SKM-1 treated with dmso at 0.1 percent for 144 hours (cell line): ENCODE measurements at regions not wholly inside any gene's neighbourhood (a gene's known extent, or its start where the extent isn't known, plus 50 kb on each side); places are given as distances from the start of the nearest gene placed in this dataset.

ENCODE experiments used
- DNase-seq: peaks from one replicate; lab custom pipeline; 2025; ENCODE audit not compliant: unreplicated experiment; lab: John Stamatoyannopoulos, UW

DNA sequence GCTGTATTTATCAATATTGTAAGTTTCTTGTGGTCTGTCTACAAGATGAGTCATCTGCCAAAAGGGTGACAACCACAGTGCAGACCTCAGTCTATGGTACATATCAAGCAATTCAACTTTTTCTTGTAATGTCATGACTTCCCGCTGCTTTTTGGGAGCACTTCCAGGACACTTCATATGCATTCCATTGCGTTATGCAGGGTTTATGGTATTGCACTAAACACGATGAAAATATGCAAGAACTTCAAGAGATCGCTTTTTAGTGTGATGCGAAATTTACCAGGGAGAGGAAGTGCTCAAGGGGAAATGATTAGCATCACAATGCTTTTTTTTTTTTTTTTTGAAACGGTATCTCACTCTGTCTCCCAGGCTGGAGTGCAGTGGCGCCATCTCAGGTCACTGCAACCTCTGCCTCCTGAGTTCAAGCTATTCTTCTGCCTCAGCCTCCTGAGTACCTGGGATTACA, 166.5 kb downstream of the TFAP2A start:
- DNase-seq = no peak

- no peak for DNase-seq
Measured at GRCh38 chr6:10237298-10238038, 177.4 kb downstream of the TFAP2A start.

DNA sequence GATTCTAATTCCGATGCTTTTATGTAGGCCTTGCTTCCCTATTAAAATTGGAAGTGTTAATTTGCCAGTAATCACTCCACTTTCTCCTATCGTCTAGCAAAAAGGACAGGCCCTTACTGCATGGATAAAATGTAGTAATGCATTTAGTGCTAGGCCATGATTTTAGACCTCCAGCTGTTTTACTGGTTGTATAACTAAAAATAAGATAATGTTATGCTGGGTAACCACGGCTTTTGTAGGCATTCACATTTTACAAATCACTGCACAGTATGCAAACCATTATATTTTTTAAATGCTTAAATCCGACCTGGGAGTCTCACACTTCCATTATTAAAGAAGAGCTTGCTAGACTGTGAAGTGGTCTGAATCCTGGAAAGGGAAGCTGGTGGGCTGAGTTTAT, 179.5 kb downstream of the TFAP2A start:
- no peak for DNase-seq

GRCh38 chr6:10230531-10230930, 184.3 kb downstream of the TFAP2A start:
- no peak for DNase-seq

GRCh38 chr6:10223841-10224240, 191.0 kb downstream of the TFAP2A start:
- DNase-seq = no peak

- DNase-seq = no peak
Measured at GRCh38 chr6:10221178-10221577, 193.7 kb downstream of the TFAP2A start.

DNA sequence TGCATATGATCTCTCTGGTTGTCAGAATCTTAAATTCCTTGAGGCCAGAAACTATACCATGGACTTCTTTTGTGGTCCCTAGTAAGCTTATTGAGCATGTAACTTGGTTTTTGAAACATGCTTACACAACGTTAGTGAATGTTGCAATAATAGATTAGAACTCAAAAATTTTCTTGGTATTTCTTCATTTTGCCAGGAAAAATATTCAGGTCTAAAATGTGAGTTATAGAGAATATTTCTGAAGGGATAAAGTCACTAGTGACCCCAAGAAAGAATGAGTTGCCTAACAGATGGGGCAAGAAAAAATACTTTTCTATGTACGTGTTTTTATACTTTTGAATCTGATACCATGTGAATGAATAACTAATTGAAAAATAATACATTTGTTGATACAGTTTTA, 195.4 kb downstream of the TFAP2A start:
- peak; percentile 10 for DNase-seq

- DNase-seq = no peak
Measured at GRCh38 chr6:10217111-10217510, 197.8 kb downstream of the TFAP2A start.

DNA sequence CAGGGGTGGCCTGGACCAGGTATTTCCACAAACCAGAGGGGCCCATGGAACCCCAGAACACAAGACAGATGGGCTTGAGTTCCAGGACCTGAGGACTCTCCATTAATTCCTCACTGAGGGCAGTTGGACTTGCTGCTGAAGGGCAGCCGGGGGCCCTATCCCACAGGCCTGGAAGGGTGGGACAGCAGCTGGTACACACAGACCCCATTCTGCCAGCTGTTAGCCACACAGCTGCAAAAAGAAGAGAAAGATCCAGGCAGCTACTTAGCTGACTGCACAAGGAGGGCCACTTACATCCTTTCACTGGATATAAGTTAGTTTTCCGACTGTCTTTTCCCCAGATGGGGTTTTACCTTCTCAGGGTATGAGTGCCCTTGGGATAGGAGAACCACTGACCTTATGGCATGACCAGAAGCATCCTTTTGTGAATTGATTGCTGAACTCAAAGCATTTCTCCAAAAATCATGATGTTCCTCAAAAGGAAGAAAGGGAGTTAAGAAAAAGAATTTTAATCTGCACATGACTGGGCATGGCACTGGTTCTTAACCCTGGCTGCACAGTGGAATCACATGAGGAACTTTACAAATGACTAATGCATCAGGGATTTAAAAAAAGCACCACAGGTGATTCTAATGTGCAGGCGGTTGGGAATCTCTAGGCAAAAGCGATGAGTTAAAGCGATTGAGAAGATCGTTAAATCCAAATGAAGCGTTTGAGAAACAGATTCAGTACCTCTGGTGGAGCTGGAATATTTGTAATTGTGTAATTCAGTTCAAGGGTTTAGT, 199.4 kb downstream of the TFAP2A start:
- no peak for DNase-seq

DNA sequence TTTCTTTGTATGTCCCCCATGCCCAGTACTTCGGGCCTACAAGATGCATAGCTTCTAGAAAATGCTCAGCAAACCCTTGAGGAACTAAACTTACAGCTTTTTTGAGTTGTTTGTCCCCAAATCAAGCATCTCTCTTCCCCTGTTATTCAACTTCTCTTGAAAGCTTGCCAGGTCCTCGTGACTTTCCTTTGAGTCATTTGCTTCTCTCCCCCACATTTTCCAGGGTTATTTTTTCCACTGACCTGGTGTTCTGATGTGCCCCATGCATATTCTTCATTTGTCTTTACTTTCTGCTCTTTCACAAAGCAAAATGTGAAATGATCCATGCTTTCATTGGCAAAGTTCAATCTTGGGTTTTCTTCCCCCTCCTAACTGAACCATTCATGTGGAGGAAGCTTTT, 204.8 kb downstream of the TFAP2A start:
- DNase-seq = no peak

DNA sequence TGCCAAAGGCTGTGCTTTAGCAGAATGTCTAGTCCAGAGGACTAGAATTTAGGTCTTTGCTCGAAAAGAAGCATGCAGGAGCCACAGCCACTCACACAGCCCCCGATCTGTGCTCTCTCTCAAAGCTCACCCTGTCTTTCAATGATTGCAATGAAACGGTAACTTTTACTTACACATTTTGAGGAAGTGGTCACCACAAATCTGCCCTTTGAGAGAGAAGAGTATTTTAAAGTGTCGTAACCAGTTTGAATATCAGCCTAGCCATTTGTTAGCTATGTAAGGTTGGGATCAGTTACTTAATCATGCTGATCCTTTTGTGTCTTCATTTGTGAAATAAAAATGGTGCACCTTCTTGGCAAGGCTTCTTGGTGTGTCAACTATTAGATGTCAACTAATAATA, 209.0 kb downstream of the TFAP2A start:
- DNase-seq = peak; percentile 97

DNA sequence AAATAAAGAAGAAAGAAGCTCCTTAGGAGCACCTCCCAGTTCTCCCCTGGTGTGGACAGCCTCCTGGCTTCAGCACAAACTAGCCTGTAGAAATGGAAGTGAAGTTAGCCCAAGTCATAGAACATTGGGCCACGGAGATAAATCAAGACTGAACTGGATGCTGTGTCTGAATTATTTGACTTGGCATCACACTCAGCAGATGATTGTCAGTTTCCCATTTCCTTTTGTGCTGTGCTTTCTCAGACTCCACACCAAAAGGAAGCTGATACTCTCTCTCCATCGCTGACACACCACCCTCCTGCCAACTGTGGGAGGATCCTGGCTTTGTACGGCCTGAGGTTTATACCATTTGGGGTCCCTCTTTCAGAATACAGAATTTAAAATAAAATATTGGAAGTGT, 209.8 kb downstream of the TFAP2A start:
- no peak for DNase-seq

- no peak for DNase-seq
Measured at GRCh38 chr6:10203651-10204050, 211.2 kb downstream of the TFAP2A start.

DNA sequence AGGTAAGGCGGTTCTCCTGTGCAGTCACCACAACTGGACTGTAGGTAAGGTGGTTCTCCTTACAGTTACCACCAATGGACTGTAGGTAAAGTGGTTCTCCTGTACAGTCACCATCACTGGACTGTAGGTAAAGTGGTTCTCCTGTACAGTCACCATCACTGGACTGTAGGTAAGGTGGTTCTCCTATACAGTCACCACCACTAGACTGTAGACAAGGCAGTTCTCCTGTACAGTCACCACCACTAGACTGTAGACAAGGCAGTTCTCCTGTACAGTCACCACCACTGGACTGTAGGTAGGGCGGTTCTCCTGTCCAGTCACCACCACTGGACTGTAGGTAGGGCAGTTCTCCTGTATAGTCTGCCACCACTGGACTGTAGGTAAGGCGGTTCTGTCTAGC, 212.3 kb downstream of the TFAP2A start:
- no peak for DNase-seq

DNA sequence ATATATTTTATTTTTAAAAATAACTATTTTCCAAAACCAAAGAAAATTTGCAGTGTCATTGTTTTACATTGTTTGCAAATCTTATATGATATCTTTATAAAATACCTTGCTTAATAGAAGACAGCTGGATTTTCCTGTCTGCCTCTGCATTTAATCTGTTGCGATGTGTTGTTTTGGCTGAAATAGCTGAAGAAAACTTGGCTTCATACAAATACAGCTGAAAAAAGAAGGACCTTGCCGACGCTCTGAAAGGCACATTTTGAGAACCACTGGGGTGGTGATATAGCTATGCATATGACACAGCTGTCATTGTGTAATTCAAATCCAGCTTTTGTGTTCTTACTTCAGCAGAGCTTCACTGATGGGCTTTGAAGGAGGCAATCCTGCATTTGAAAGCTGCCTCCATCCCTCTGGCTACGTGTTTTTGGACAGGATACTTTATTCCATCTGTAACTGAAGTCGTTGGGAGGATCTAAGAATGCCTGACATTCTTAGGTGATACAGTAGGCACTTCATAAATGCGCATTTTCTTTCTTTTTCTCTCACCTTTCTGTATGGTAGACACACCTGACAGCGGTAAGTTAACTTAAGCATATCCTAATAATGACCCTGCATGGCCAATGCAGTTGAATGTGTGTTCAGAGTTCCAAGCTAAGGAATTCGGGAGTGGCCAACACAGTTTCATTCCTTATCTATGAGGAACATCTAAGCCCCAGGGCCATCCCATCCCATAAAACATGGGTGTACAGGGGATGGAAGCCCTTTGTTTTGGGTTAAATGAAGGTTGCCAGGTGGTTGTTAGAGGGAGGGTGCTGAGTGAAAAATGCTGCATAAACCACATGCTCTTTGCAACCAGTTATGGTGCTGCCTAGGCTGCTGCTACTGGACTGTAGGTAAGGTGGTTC, 213.0 kb downstream of the TFAP2A start:
- no peak for DNase-seq

DNA sequence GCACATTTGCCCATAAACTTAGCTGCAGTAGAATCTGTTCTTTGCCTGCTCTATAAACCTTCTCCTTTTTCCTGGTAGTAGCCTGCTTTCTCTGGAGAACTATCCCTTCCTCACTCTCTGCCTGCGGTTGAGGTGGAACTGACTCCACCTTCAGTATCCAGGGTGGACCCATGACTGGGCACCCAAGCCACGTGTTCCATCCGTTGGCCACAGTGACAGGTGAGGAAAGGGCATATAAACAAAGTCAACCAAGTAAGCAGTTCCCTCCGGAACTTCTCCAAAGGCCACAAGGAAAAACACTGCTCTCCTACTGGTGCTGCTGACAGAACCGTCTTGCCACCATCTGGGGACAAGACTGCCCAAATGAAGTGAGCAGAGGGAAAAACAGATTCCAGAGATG, 218.8 kb downstream of the TFAP2A start:
- DNase-seq = no peak

DNA sequence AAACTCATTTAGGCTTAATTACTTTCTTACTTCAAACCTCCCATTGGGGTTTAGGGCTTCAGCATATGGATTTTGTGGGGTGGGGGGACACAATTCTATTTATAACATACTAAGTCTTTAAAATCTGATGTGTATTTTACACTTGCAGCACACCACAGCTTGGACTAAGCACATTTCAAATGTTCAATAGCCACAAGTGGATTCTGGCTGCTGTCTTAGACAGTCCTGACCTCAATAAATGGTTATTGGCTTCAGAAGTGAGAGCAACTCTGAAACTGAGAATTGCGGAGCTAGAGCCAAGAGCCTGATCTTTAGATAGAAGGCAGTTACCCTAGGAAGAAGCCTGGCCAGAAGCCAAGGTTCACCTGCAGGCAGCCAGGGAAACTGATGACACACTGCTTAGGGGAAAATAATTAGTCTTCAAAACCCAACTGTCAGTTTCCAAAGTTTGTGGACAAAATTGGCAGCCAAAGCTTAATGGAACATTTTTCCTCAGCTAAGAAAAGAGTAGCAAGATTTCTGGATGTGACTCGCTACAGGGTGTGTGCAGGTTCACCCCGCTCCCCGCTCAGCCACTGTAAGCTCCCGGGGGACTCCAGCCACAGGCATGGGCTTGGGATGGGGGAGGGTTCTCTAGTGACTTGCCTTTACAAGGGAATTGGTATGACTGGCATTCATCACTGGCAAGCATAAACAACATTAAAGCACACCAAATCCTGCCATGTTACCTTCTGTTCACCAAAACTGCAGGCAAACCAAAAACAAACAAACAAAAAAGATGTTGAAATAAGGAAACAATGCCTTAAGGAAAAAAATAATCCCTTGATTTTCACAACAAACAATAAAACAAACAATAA, 219.8 kb downstream of the TFAP2A start:
- no peak for DNase-seq

- no peak for DNase-seq
Measured at GRCh38 chr6:10193321-10193720, 221.6 kb downstream of the TFAP2A start.

DNA sequence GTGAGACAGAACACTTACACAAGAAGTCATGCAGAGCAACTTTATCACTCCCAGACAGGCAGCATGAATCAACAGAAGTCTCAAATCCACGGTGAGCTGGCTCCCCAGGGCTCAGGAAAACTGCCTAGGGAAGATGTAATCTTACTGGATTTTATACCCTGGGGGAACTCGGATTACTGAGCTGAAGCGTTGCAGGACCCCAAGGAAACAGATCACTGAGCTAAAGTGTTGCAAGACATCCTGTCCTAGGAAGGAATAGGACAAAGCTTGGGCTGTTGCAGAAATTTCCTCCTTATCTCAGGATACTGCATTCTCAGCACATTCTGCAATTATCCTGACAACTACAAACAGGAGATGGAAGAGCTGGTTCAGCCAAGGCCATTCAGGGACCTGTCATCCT, 224.8 kb downstream of the TFAP2A start:
- no peak for DNase-seq

GRCh38 chr6:10184371-10185227, 230.3 kb downstream of the TFAP2A start:
- no peak for DNase-seq
